Spleen (tissue), 11 donors: ENCODE measurements at regions not wholly inside any gene's neighbourhood (a gene's known extent, or its start where the extent isn't known, plus 50 kb on each side); places are given as distances from the start of the nearest gene placed in this dataset.

Experiments used
- DNase-seq: peaks from one replicate; pipeline ENCODE4 v3.0.0-alpha.2; 2020
- H3K27ac ChIP-seq, 8 donors: fragments of 200-600 bp; sonication (generic) in 7 of 8; 1 replicate in 4 of 8; 2 replicates in 4 of 8; pipeline versions ENCODE4 v1.5.0 to v1.8.0; 2016 to 2021; ENCODE audit warnings: inconsistent platforms in 4 of 8, mild to moderate bottlenecking in 4 of 8, moderate library complexity in 1 of 8
- H3K27me3 ChIP-seq, 7 donors: fragments of 200-600 bp; sonication (generic) in 6 of 7; replicated peaks in 1 of 7; 1 replicate in 4 of 7; 2 replicates in 3 of 7; pipeline versions ENCODE4 v1.5.0 to v1.8.0; 2016 to 2021; ENCODE audit warnings: inconsistent platforms in 3 of 7, mild to moderate bottlenecking in 1 of 7
- H3K36me3 ChIP-seq, 6 donors: fragments of 200-600 bp; sonication (generic) in 5 of 6; 1 replicate in 4 of 6; 2 replicates in 2 of 6; pipeline versions ENCODE4 v1.5.0 to v1.8.0; 2016 to 2021; ENCODE audit warnings: inconsistent platforms in 2 of 6
- H3K4me1 ChIP-seq, 6 donors: fragments of 200-600 bp; sonication (generic) in 5 of 6; 1 replicate in 3 of 6; 2 replicates in 3 of 6; pipeline versions ENCODE4 v1.5.0 to v1.8.0; 2016 to 2021; ENCODE audit warnings: inconsistent platforms in 3 of 6
- H3K4me3 ChIP-seq, 8 donors: fragments of 200-600 bp; sonication (generic) in 7 of 8; 1 replicate in 4 of 8; 2 replicates in 4 of 8; pipeline versions ENCODE4 v1.5.0 to v1.8.0; 2016 to 2021; ENCODE audit warnings: inconsistent platforms in 4 of 8, mild to moderate bottlenecking in 4 of 8, moderate library complexity in 2 of 8
- H3K9me3 ChIP-seq, 8 donors: fragments of 200-600 bp; sonication (generic) in 7 of 8; 1 replicate in 4 of 8; 2 replicates in 4 of 8; pipeline versions ENCODE4 v1.5.0 to v1.8.0; 2016 to 2021; ENCODE audit warnings: inconsistent platforms in 4 of 8
- CTCF ChIP-seq, 11 experiments: fragments of 200-600 bp in 7 of 11; fragments of 450-650 bp in 4 of 11; sonication (generic) in 4 of 11; IDR thresholded peaks in 8 of 11; conservative IDR thresholded peaks in 3 of 11; 1 replicate in 7 of 11; 2 replicates in 4 of 11; pipeline versions ENCODE4 v1.4.0 to v1.8.0; 2016 to 2021; ENCODE audit warnings: antibody characterized with exemption in 11 of 11, inconsistent platforms in 4 of 11, mild to moderate bottlenecking in 1 of 11
- POLR2A ChIP-seq, 3 donors: fragments of 450-650 bp; IDR thresholded peaks; one replicate each; pipeline ENCODE4 v1.5.1; 2017; ENCODE audit warnings: antibody characterized with exemption in 3 of 3, mild to moderate bottlenecking in 1 of 3
- POLR2AphosphoS5 ChIP-seq, 3 donors: sonication (generic); formaldehyde crosslinking; IDR thresholded peaks; one replicate each; pipeline ENCODE4 v1.5.1; 2017; ENCODE audit warnings: antibody characterized with exemption in 3 of 3
- WGBS, 5 donors: extraction: QIAGEN DNeasy Blood & Tissue Kit in 3 of 5; methylation state at CpG; one replicate each; pipeline versions ENCODE4 v1.1.5 to v1.1.7; 2013 to 2018; 5-methylcytosine and 5-hydroxymethylcytosine counted together
- intact Hi-C: fragments of 100-400 bp; cut with DNase I; formaldehyde crosslinking; loops from one replicate; pipeline ENCODE4 v1.15.0; 2023; ENCODE audit warnings: low total_unique reads
- donor health status: healthy with polysubstance abuse.
- donor health status: DM: no; HTN: no; CAD: no; lungs with moderate emphysema.
- donor health status: DM: no; HTN: no; CAD: no.
- donor health status: Bipolar disorder and iron deficiency.
- donor health status: healthy.
- donor health status: DM: no; HTN: no; CAD: no.
- donor health status: DM: yes; HTN: yes; CAD: no.

GRCh38 chr7:25288556-25289307 lies 60.4 kb upstream of the NPVF start:
- Histone ChIP-seq H3K9me3 (no peaks in the 10 kb centered on the region), H3K4me3 (no peak overlapping the region), H3K27ac (no peak overlapping the region), H3K36me3 (no peaks in the 10 kb centered on the region), H3K27me3 (no peaks in the 10 kb centered on the region), H3K4me1 (no peaks in the 10 kb centered on the region)
- intact Hi-C loops = no loop called here
- TF ChIP-seq POLR2AphosphoS5 (IDR thresholded peaks at IDR 0.05) (no peak), POLR2A (IDR thresholded peaks at IDR 0.05) (no peak), CTCF (IDR thresholded peaks at IDR 0.05 in 8 of 11, conservative IDR thresholded peaks at IDR 0.05 in 3 of 11) (no peak)
- no peak for DNase-seq
- 80 to 86% (median 85%) methylated on average over 6 of the region's 6 CpGs for WGBS, 5 donors

GRCh38 chr7:25289518-25289917 lies 61.2 kb upstream of the NPVF start:
- Histone ChIP-seq H3K36me3 (no peaks in the 10 kb centered on the region), H3K4me3 (no peak overlapping the region), H3K4me1 (no peaks in the 10 kb centered on the region), H3K9me3 (no peaks in the 10 kb centered on the region), H3K27ac (no peak overlapping the region), H3K27me3 (no peaks in the 10 kb centered on the region)
- intact Hi-C loops = no loop called here
- TF ChIP-seq CTCF (IDR thresholded peaks at IDR 0.05 in 8 of 11, conservative IDR thresholded peaks at IDR 0.05 in 3 of 11) (no peak), POLR2AphosphoS5 (IDR thresholded peaks at IDR 0.05) (no peak), POLR2A (IDR thresholded peaks at IDR 0.05) (no peak)
- 52 to 80% (median 71%) methylated on average over 1 of the region's 1 CpG for WGBS, 5 donors
- DNase-seq = no peak

- Histone ChIP-seq H3K36me3 (no peaks in the 10 kb centered on the region), H3K4me1 (no peaks in the 10 kb centered on the region), H3K27me3 (no peaks in the 10 kb centered on the region), H3K4me3 (no peak overlapping the region), H3K27ac (no peak overlapping the region), H3K9me3 (no peaks in the 10 kb centered on the region)
- TF ChIP-seq POLR2A (IDR thresholded peaks at IDR 0.05) = no peak
- no peak for TF ChIP-seq POLR2AphosphoS5 (IDR thresholded peaks at IDR 0.05)
- no peak for DNase-seq
- intact Hi-C loops = no loop called here
- WGBS, 5 donors = 85 to 95% (median 93%) methylated on average over 3 of the region's 3 CpGs
Observed at GRCh38 chr7:25294624-25295023, 66.3 kb upstream of the NPVF start.

- WGBS, 5 donors = 66 to 84% (median 75%) methylated on average over 4 of the region's 4 CpGs
- H3K36me3 ChIP-seq = no peaks in the 10 kb centered on the region
- intact Hi-C loops = no loop called here
- no peaks in the 10 kb centered on the region for H3K27me3 ChIP-seq
- TF ChIP-seq POLR2A (IDR thresholded peaks at IDR 0.05) (no peak), POLR2AphosphoS5 (IDR thresholded peaks at IDR 0.05) (no peak), CTCF (IDR thresholded peaks at IDR 0.05 in 8 of 11, conservative IDR thresholded peaks at IDR 0.05 in 3 of 11) (no peak)
- H3K27ac ChIP-seq = no peak overlapping the region
- H3K4me1 ChIP-seq = no peaks in the 10 kb centered on the region
- no peak for DNase-seq
- no peaks in the 10 kb centered on the region for H3K9me3 ChIP-seq
- no peak overlapping the region for H3K4me3 ChIP-seq
Observed at GRCh38 chr7:25295387-25295786, 67.1 kb upstream of the NPVF start.
